OCI-LY3 (cell line): ENCODE measurements at regions not wholly inside any gene's neighbourhood (a gene's known extent, or its start where the extent isn't known, plus 50 kb on each side); places are given as distances from the start of the nearest gene placed in this dataset.

Experiments
- EZH2phosphoT487 ChIP-seq: fragments of 200-600 bp; shearing (Covaris generic); IDR thresholded peaks from 2 replicates; pipeline ENCODE4 v1.6.1; 2018; ENCODE audit warnings: antibody characterized with exemption, mixed run types, low read depth
- TF ChIP-seq, protein P1 (sequence below): fragments of 200-600, 300-600 bp; sonication (generic); IDR thresholded peaks from 2 replicates; pipeline ENCODE4 v1.5.1; 2014; ENCODE audit warnings: antibody characterized with exemption, low read length, low read depth

DNA sequence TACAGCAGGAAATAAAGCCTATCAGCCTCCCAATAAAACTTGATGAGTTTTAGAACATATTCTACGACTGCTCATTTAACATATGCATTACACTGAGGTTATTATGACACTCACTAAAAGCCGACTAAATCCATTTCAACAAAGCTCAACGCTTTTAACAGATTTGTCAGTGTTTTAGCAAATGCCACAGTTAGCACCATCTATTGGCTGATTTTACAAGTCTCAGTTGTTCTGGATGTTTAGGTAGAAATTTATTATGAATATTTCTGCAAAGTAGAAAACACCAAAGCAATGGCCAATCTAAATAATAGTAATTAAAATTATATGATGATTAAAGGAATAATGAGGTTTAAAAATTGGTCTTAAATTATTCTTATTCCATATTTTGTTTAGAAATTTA, 993.2 kb upstream of the PCDH7 start:
- TF ChIP-seq, protein P1, sequence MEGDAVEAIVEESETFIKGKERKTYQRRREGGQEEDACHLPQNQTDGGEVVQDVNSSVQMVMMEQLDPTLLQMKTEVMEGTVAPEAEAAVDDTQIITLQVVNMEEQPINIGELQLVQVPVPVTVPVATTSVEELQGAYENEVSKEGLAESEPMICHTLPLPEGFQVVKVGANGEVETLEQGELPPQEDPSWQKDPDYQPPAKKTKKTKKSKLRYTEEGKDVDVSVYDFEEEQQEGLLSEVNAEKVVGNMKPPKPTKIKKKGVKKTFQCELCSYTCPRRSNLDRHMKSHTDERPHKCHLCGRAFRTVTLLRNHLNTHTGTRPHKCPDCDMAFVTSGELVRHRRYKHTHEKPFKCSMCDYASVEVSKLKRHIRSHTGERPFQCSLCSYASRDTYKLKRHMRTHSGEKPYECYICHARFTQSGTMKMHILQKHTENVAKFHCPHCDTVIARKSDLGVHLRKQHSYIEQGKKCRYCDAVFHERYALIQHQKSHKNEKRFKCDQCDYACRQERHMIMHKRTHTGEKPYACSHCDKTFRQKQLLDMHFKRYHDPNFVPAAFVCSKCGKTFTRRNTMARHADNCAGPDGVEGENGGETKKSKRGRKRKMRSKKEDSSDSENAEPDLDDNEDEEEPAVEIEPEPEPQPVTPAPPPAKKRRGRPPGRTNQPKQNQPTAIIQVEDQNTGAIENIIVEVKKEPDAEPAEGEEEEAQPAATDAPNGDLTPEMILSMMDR: peak; percentile 7; the same call in 1 of the 2 replicates
- TF ChIP-seq EZH2phosphoT487: no peak
